HCT116 (cell line): ENCODE measurements at regions not wholly inside any gene's neighbourhood (a gene's known extent, or its start where the extent isn't known, plus 50 kb on each side); places are given as distances from the start of the nearest gene placed in this dataset.

Experiments used
- ATAC-seq: fragments of 200-7000 bp; cut with Tn5 transposase; 2 replicates; pipeline ENCODE4 v1.9.1; 2020; ENCODE audit warnings: mild to moderate bottlenecking, moderate library complexity
- BruUV-seq: library from RNA; stranded (reverse); fragments of 400-500 nt; replicated peaks from 2 replicates; lab custom pipeline; 2021; lab: Mats Ljungman, UMichigan
- CTCF ChIA-PET: fragments of 300-600 bp; sonication (Branson Sonifier 250); formaldehyde crosslinking; loops from one replicate; lab custom pipeline; 2021; ENCODE audit warnings: antibody characterized with exemption; lab: Charles Lee
- POLR2A ChIA-PET: fragments of 300-600, 350-600 bp; sonication (Branson Sonifier 250); formaldehyde crosslinking; loops from one replicate; lab custom pipeline; 2021; ENCODE audit warnings: antibody characterized with exemption; lab: Charles Lee
- RAD21 ChIA-PET, 2 experiments: fragments of 300-600 bp; sonication (Branson Sonifier 250); formaldehyde crosslinking; loops; one replicate each; lab custom pipeline; 2023; ENCODE audit warnings: low total read pairs in 2 of 2; ENCODE audit not compliant: uncharacterized antibody in 2 of 2, unreplicated experiment in 2 of 2, low non-redundant PET in 1 of 2; lab: Charles Lee
- DNase-seq: peaks from one replicate; pipeline ENCODE4 v3.0.0-alpha.2; 2010; ENCODE audit warnings: low read depth, low spot score
- H2AFZ ChIP-seq: fragments of 200-600 bp; shearing (Covaris generic), sonication (generic); 2 replicates; pipeline ENCODE4 v1.6.1; 2017; ENCODE audit warnings: low read depth, mixed run types, mixed read lengths, antibody characterized with exemption, low read length; ENCODE audit not compliant: poor library complexity, severe bottlenecking
- H3K27ac ChIP-seq: 2 replicates; pipeline ENCODE4 v1.5.1; 2012; ENCODE audit warnings: low read depth, low read length
- H3K27me3 ChIP-seq: fragments of 200-600 bp; sonication (generic); 2 replicates; pipeline ENCODE4 v1.6.1; 2016; ENCODE audit warnings: mixed run types, low read length, mixed read lengths; ENCODE audit not compliant: insufficient read depth
- H3K36me3 ChIP-seq, 2 experiments: fragments of 200-500 bp in 1 of 2; fragments of 200-600 bp in 1 of 2; sonication (Bioruptor generic) in 1 of 2; sonication (generic) in 1 of 2; 2 replicates each; pipeline versions ENCODE4 v1.5.1 to v1.6.1; 2014 to 2016; ENCODE audit warnings: low read length in 2 of 2, inconsistent platforms in 1 of 2, mixed read lengths in 1 of 2, mixed run types in 1 of 2; ENCODE audit not compliant: insufficient read depth in 2 of 2, control insufficient read depth in 1 of 2
- H3K4me1 ChIP-seq, 2 experiments: fragments of 200-600 bp in 1 of 2; sonication (generic) in 1 of 2; 2 replicates each; pipeline versions ENCODE4 v1.5.1 to v1.6.1; 2012 to 2017; ENCODE audit warnings: low read length in 2 of 2, inconsistent platforms in 1 of 2, mild to moderate bottlenecking in 1 of 2, mixed read lengths in 1 of 2, mixed run types in 1 of 2, moderate library complexity in 1 of 2; ENCODE audit not compliant: insufficient read depth in 2 of 2, control insufficient read depth in 1 of 2
- H3K4me2 ChIP-seq: fragments of 200-600 bp; sonication (generic); 2 replicates; pipeline ENCODE4 v1.6.1; 2017; ENCODE audit warnings: mixed run types, low read length, mixed read lengths
- H3K4me3 ChIP-seq, 2 experiments: fragments of 200-600 bp in 1 of 2; sonication (generic) in 1 of 2; replicated peaks in 1 of 2; 2 replicates each; pipeline ENCODE4 v1.5.1; 2011 to 2016; ENCODE audit warnings: low read length in 2 of 2, control low read depth in 1 of 2, low read depth in 1 of 2, mild to moderate bottlenecking in 1 of 2, mixed read lengths in 1 of 2, mixed run types in 1 of 2
- H3K79me2 ChIP-seq: fragments of 200-600 bp; sonication (generic); 2 replicates; pipeline ENCODE4 v1.6.1; 2017; ENCODE audit warnings: mild to moderate bottlenecking, mixed run types, low read length, moderate library complexity, mixed read lengths; ENCODE audit not compliant: insufficient read depth
- H3K9ac ChIP-seq: fragments of 200-600 bp; sonication (generic); 2 replicates; pipeline ENCODE4 v1.6.1; 2016; ENCODE audit warnings: low read length, mixed read lengths
- H3K9me2 ChIP-seq: fragments of 200-600 bp; sonication (generic), shearing (Covaris generic); 2 replicates; pipeline ENCODE4 v1.6.1; 2017; ENCODE audit warnings: mixed run types, mild to moderate bottlenecking, moderate library complexity; ENCODE audit not compliant: insufficient read depth
- H3K9me3 ChIP-seq, 2 experiments: fragments of 200-500 bp in 1 of 2; fragments of 200-600 bp in 1 of 2; sonication (Bioruptor generic) in 1 of 2; sonication (generic) in 1 of 2; 2 replicates each; pipeline ENCODE4 v1.6.1; 2014 to 2017; ENCODE audit warnings: low read length in 2 of 2, mixed read lengths in 2 of 2, inconsistent platforms in 1 of 2, low read depth in 1 of 2, mild to moderate bottlenecking in 1 of 2, mixed run types in 1 of 2, moderate library complexity in 1 of 2; ENCODE audit not compliant: control insufficient read depth in 1 of 2, insufficient read depth in 1 of 2
- H4K20me1 ChIP-seq: fragments of 200-600 bp; sonication (generic), shearing (Covaris generic); 2 replicates; pipeline ENCODE4 v1.6.1; 2017; ENCODE audit warnings: mixed run types, mild to moderate bottlenecking, moderate library complexity; ENCODE audit not compliant: insufficient read depth
- ATF3 ChIP-seq: IDR thresholded peaks from 2 replicates; pipeline ENCODE4 v1.6.1; 2012
- CEBPB ChIP-seq: IDR thresholded peaks from 2 replicates; pipeline ENCODE4 v1.6.1; 2012; ENCODE audit warnings: low read depth
- CTCF ChIP-seq, 3 experiments: fragments of 200-600 bp in 1 of 3; sonication (generic) in 1 of 3; IDR thresholded peaks in 2 of 3; conservative IDR thresholded peaks in 1 of 3; 2 replicates each; pipeline ENCODE4 v1.5.1; 2012 to 2017; ENCODE audit warnings: low read depth in 2 of 3, low read length in 2 of 3, antibody characterized with exemption in 1 of 3, borderline replicate concordance in 1 of 3, control low read depth in 1 of 3, mild to moderate bottlenecking in 1 of 3, mixed read lengths in 1 of 3, mixed run types in 1 of 3, moderate library complexity in 1 of 3; ENCODE audit not compliant: insufficient read depth in 1 of 3
- EGR1 ChIP-seq: IDR thresholded peaks from 2 replicates; pipeline ENCODE4 v1.6.1; 2012; ENCODE audit warnings: low read depth
- ELF1 ChIP-seq: IDR thresholded peaks from 2 replicates; pipeline ENCODE4 v1.6.1; 2012; ENCODE audit warnings: low read depth, borderline replicate concordance
- EZH2 ChIP-seq: fragments of 200-600 bp; sonication (generic); IDR thresholded peaks from 2 replicates; pipeline ENCODE4 v1.6.1; 2017; ENCODE audit warnings: antibody characterized with exemption, mixed run types
- FOSL1 ChIP-seq: IDR thresholded peaks from 2 replicates; pipeline ENCODE4 v1.6.1; 2012; ENCODE audit warnings: low read depth
- JUND ChIP-seq: IDR thresholded peaks from 2 replicates; pipeline ENCODE4 v1.6.1; 2012
- MAX ChIP-seq: IDR thresholded peaks from 2 replicates; pipeline ENCODE4 v1.6.1; 2012
- POLR2A ChIP-seq: IDR thresholded peaks from 2 replicates; pipeline ENCODE4 v1.7.0; 2011; ENCODE audit warnings: borderline replicate concordance; ENCODE audit not compliant: insufficient read depth, insufficient read length; ENCODE audit errors: extremely low read depth
- POLR2AphosphoS5 ChIP-seq: IDR thresholded peaks from 2 replicates; pipeline ENCODE4 v1.6.1; 2011; ENCODE audit warnings: mild to moderate bottlenecking, low read depth, low read length, moderate library complexity
- RAD21 ChIP-seq: IDR thresholded peaks from 2 replicates; pipeline ENCODE4 v1.6.1; 2012; ENCODE audit warnings: low read depth, mild to moderate bottlenecking
- SIN3A ChIP-seq: IDR thresholded peaks from 2 replicates; pipeline ENCODE4 v1.6.1; 2012; ENCODE audit warnings: low read depth
- SP1 ChIP-seq: IDR thresholded peaks from 2 replicates; pipeline ENCODE4 v1.6.1; 2012; ENCODE audit warnings: low read depth
- SRF ChIP-seq: IDR thresholded peaks from 2 replicates; pipeline ENCODE4 v1.6.1; 2012; ENCODE audit warnings: low read depth
- TCF7L2 ChIP-seq: IDR thresholded peaks from 2 replicates; pipeline ENCODE4 v1.7.0; 2011; ENCODE audit warnings: borderline replicate concordance, inconsistent platforms; ENCODE audit not compliant: insufficient read depth, insufficient read length; ENCODE audit errors: extremely low read depth
- YY1 ChIP-seq: IDR thresholded peaks from 2 replicates; pipeline ENCODE4 v1.6.1; 2011; ENCODE audit warnings: low read length, low read depth, moderate library complexity, mild to moderate bottlenecking; ENCODE audit not compliant: insufficient replicate concordance; ENCODE audit errors: extremely low read depth
- ZBTB33 ChIP-seq: IDR thresholded peaks from 2 replicates; pipeline ENCODE4 v1.6.1; 2011; ENCODE audit warnings: mild to moderate bottlenecking, low read length, moderate library complexity; ENCODE audit not compliant: insufficient replicate concordance; ENCODE audit errors: extremely low read depth
- ZFX ChIP-seq: fragments of 450-650 bp; IDR thresholded peaks from 2 replicates; pipeline ENCODE4 v1.6.1; 2017
- ZNF274 ChIP-seq: fragments of 200-500 bp; sonication (Bioruptor generic); IDR thresholded peaks from 2 replicates; pipeline ENCODE4 v1.6.1; 2014; ENCODE audit warnings: mild to moderate bottlenecking, low read depth, low read length, inconsistent platforms
- intact Hi-C: fragments of 100-400 bp; cut with micrococcal nuclease; formaldehyde crosslinking; loops from 2 replicates; pipeline ENCODE4 v1.10.0; 2022

GRCh38 chr7:19268737-19269136, 123.5 kb upstream of the FERD3L start:
- ChIA-PET CTCF (no interaction called here), POLR2A (no interaction called here), RAD21 (no interaction called here)
- ATAC-seq (no peak), DNase-seq (no peak)
- no peak overlapping the region for H2AFZ ChIP-seq
- H3K9ac ChIP-seq, result no peak overlapping the region
- H4K20me1 ChIP-seq, result no peaks in the 10 kb centered on the region
- H3K79me2 ChIP-seq, result no peaks in the 10 kb centered on the region
- no peaks in the 10 kb centered on the region for H3K9me3 ChIP-seq
- intact Hi-C loops, result no loop called here
- H3K36me3 ChIP-seq, result no peaks in the 10 kb centered on the region
- no peaks in the 10 kb centered on the region for H3K4me1 ChIP-seq
- H3K4me3 ChIP-seq, result no peak overlapping the region
- no peak overlapping the region for H3K4me2 ChIP-seq
- BruUV-seq, result no TSS peak
- H3K9me2 ChIP-seq, result no peaks in the 10 kb centered on the region
- H3K27me3 ChIP-seq, result no peaks in the 10 kb centered on the region
- no peak overlapping the region for H3K27ac ChIP-seq
- TF ChIP-seq FOSL1, result no peak
- no peak for TF ChIP-seq SP1
- TF ChIP-seq ZNF274, result no peak
- no peak for TF ChIP-seq RAD21
- TF ChIP-seq MAX, result no peak
- no peak for TF ChIP-seq YY1
- TF ChIP-seq EGR1, result no peak
- no peak for TF ChIP-seq JUND
- no peak for TF ChIP-seq ELF1
- no peak for TF ChIP-seq POLR2AphosphoS5
- no peak for TF ChIP-seq EZH2
- TF ChIP-seq TCF7L2, result no peak
- TF ChIP-seq ATF3, result no peak
- no peak for TF ChIP-seq SIN3A
- no peak for TF ChIP-seq CTCF (IDR thresholded peaks at IDR 0.05 in 2 of 3, conservative IDR thresholded peaks at IDR 0.05 in 1 of 3; ENCODE audit: borderline replicate concordance in 1 of 3, insufficient read depth in 1 of 3, low read depth in 2 of 3, low read length in 2 of 3)
- no peak for TF ChIP-seq SRF
- TF ChIP-seq POLR2A, result no peak
- no peak for TF ChIP-seq CEBPB
- TF ChIP-seq ZBTB33, result no peak
- TF ChIP-seq ZFX, result no peak
